ENCODE measurements at regions not wholly inside any gene's neighbourhood (a gene's known extent, or its start where the extent isn't known, plus 50 kb on each side); places are given as distances from the start of the nearest gene placed in this dataset.

GRCh38 chr3:102745881-102746280 is 311.1 kb downstream of the ZPLD1 start:
- Mint-ChIP-seq H3K4me1 (ENCODE audit: low read depth) (no peaks in the 10 kb centered on the region), H3K4me3 (no peak overlapping the region), H3K9me3 (no peaks in the 10 kb centered on the region), H3K27ac (no peak overlapping the region), H3K36me3 (ENCODE audit: low read depth) (no peaks in the 10 kb centered on the region), H3K27me3 (no peaks in the 10 kb centered on the region)
- CTCF ChIA-PET = no interaction called here
- TF ChIP-seq CTCF (IDR thresholded peaks at IDR 0.05) = no peak
- Histone ChIP-seq H3K4me1 (ENCODE audit: insufficient read depth, low read length) (no peaks in the 10 kb centered on the region), H3K36me3 (ENCODE audit: insufficient read depth, low read length) (no peaks in the 10 kb centered on the region), H3K27ac (ENCODE audit: low read depth in 1 of 2, low read length in 2 of 2) (no peak overlapping the region), H3K27me3 (ENCODE audit: control insufficient read depth in 1 of 2, insufficient read depth in 2 of 2, low read length in 2 of 2) (no peaks in the 10 kb centered on the region), H3K9me3 (ENCODE audit: control insufficient read depth in 1 of 2, insufficient read depth in 1 of 2, low read length in 2 of 2) (no peaks in the 10 kb centered on the region), H3K4me3 (ENCODE audit: low read length) (no peak overlapping the region)
- ATAC-seq (ENCODE audit: poor library complexity) = no peak
- DNase-seq = no peak
- intact Hi-C loops (cut with DNase I, micrococcal nuclease) = no loop called here
- POLR2A ChIA-PET = no interaction called here

- no peak overlapping the region for H3K27ac ChIP-seq (ENCODE audit: low read depth in 1 of 2, low read length in 2 of 2)
- H3K36me3 ChIP-seq (ENCODE audit: insufficient read depth, low read length) = no peaks in the 10 kb centered on the region
- ATAC-seq (ENCODE audit: poor library complexity) = no peak
- DNase-seq = no peak
- ChIA-PET POLR2A (no interaction called here), CTCF (no interaction called here)
- H3K4me3 ChIP-seq (ENCODE audit: low read length) = no peak overlapping the region
- no peaks in the 10 kb centered on the region for H3K27me3 Mint-ChIP-seq
- TF ChIP-seq CTCF (IDR thresholded peaks at IDR 0.05) = no peak
- H3K36me3 Mint-ChIP-seq (ENCODE audit: low read depth) = no peaks in the 10 kb centered on the region
- no peak overlapping the region for H3K27ac Mint-ChIP-seq
- H3K4me3 Mint-ChIP-seq = no peak overlapping the region
- H3K27me3 ChIP-seq (ENCODE audit: control insufficient read depth in 1 of 2, insufficient read depth in 2 of 2, low read length in 2 of 2) = no peaks in the 10 kb centered on the region
- H3K4me1 Mint-ChIP-seq (ENCODE audit: low read depth) = no peaks in the 10 kb centered on the region
- no peaks in the 10 kb centered on the region for H3K9me3 Mint-ChIP-seq
- no peaks in the 10 kb centered on the region for H3K4me1 ChIP-seq (ENCODE audit: insufficient read depth, low read length)
- intact Hi-C loops (cut with DNase I, micrococcal nuclease) = no loop called here
- H3K9me3 ChIP-seq (ENCODE audit: control insufficient read depth in 1 of 2, insufficient read depth in 1 of 2, low read length in 2 of 2) = no peaks in the 10 kb centered on the region
Observed at GRCh38 chr3:102747611-102748010, 312.8 kb downstream of the ZPLD1 start.

GRCh38 chr3:102748646-102749045 is 313.8 kb downstream of the ZPLD1 start:
- H3K36me3 ChIP-seq (ENCODE audit: insufficient read depth, low read length) = no peaks in the 10 kb centered on the region
- Mint-ChIP-seq H3K27ac (no peak overlapping the region), H3K27me3 (no peaks in the 10 kb centered on the region), H3K9me3 (no peaks in the 10 kb centered on the region), H3K36me3 (ENCODE audit: low read depth) (no peaks in the 10 kb centered on the region), H3K4me1 (ENCODE audit: low read depth) (no peaks in the 10 kb centered on the region), H3K4me3 (no peak overlapping the region)
- ChIA-PET CTCF (no interaction called here), POLR2A (no interaction called here)
- no peaks in the 10 kb centered on the region for H3K9me3 ChIP-seq (ENCODE audit: control insufficient read depth in 1 of 2, insufficient read depth in 1 of 2, low read length in 2 of 2)
- H3K4me3 ChIP-seq (ENCODE audit: low read length) = no peak overlapping the region
- ATAC-seq (ENCODE audit: poor library complexity) (no peak), DNase-seq (no peak)
- intact Hi-C loops (cut with DNase I, micrococcal nuclease) = no loop called here
- TF ChIP-seq CTCF (IDR thresholded peaks at IDR 0.05) = no peak
- no peaks in the 10 kb centered on the region for H3K4me1 ChIP-seq (ENCODE audit: insufficient read depth, low read length)
- no peaks in the 10 kb centered on the region for H3K27me3 ChIP-seq (ENCODE audit: control insufficient read depth in 1 of 2, insufficient read depth in 2 of 2, low read length in 2 of 2)
- no peak overlapping the region for H3K27ac ChIP-seq (ENCODE audit: low read depth in 1 of 2, low read length in 2 of 2)
